ENCODE measurements at regions not wholly inside any gene's neighbourhood (a gene's known extent, or its start where the extent isn't known, plus 50 kb on each side); places are given as distances from the start of the nearest gene placed in this dataset.

GRCh38 chr10:4109469-4109868 is 324.5 kb upstream of the KLF6 start:
- H4K20me1 ChIP-seq (ENCODE audit: control insufficient read depth, insufficient read depth, insufficient read length): no peaks in the 10 kb centered on the region
- H3K36me3 Mint-ChIP-seq (ENCODE audit: insufficient read depth in 1 of 3, low read depth in 3 of 3): peaks cover 3 to 12% (median 5%) of the 10 kb centered on the region in 3 experiments; a peak in 4 of 7 replicates
- H3K9me3 ChIP-seq (ENCODE audit: control insufficient read depth, low read depth, low read length): peaks cover 4% of the 10 kb centered on the region
- DNase-seq: no peak
- H3K4me2 ChIP-seq (ENCODE audit: insufficient read depth, insufficient read length, low read length): no peak overlapping the region
- no peak overlapping the region for H3K4ac ChIP-seq (ENCODE audit: low read depth, low read length)
- H3K79me2 ChIP-seq (ENCODE audit: insufficient read depth, low read length): no peaks in the 10 kb centered on the region
- H2AK5ac ChIP-seq (ENCODE audit: insufficient read length, low read length): no peak overlapping the region
- H3K14ac ChIP-seq (ENCODE audit: insufficient read depth, low read length): no peak overlapping the region
- H2BK120ac ChIP-seq (ENCODE audit: low read depth, low read length, poor library complexity, severe bottlenecking): no peak overlapping the region
- H4K8ac ChIP-seq (replicated peaks; ENCODE audit: insufficient read length, low read depth, low read length): no peak overlapping the region
- H3K27me3 ChIP-seq (ENCODE audit: insufficient read depth, low read length): no peaks in the 10 kb centered on the region
- WGBS (ENCODE audit: extremely low coverage, insufficient read length, low lambda C conversion rate): no CpG with 5 or more reads among the region's 3 CpGs
- no peak for TF ChIP-seq CTCF (conservative IDR thresholded peaks at IDR 0.05)
- no peak overlapping the region for H3K27ac ChIP-seq (ENCODE audit: insufficient read length, low read depth, low read length)
- H2BK5ac ChIP-seq (ENCODE audit: insufficient read length, low read length): no peak overlapping the region
- no peak overlapping the region for H3T11ph ChIP-seq (ENCODE audit: low read length)
- H3K79me1 ChIP-seq (ENCODE audit: insufficient read depth, low read depth, low read length, poor library complexity, severe bottlenecking): no peaks in the 10 kb centered on the region
- no peak overlapping the region for H3K9ac ChIP-seq (ENCODE audit: extremely low read depth, insufficient read length, low read length)
- H3K27me3 Mint-ChIP-seq (ENCODE audit: low read depth): no peaks in the 10 kb centered on the region; the same call in 1 of the 2 replicates
- H3K23ac ChIP-seq (ENCODE audit: insufficient read length, low read depth, low read length): no peak overlapping the region
- no peak overlapping the region for H2BK15ac ChIP-seq (ENCODE audit: low read depth, low read length)
- H4K5ac ChIP-seq (ENCODE audit: insufficient read length, low read depth, low read length): no peak overlapping the region
- no peak overlapping the region for H2BK20ac ChIP-seq (ENCODE audit: low read depth, low read length, poor library complexity, severe bottlenecking)
- H3K9me3 Mint-ChIP-seq: peaks cover 9 to 12% of the 10 kb centered on the region in 2 experiments; a peak in 4 of 5 replicates
- no peak overlapping the region for H3K27ac Mint-ChIP-seq
- no peak overlapping the region for H4K91ac ChIP-seq (ENCODE audit: insufficient read length, low read depth, low read length)
- H2BK12ac ChIP-seq (ENCODE audit: insufficient read length, low read depth, low read length): no peak overlapping the region
- no peak overlapping the region for H3K18ac ChIP-seq (ENCODE audit: insufficient read length, low read depth, low read length)
- no peak overlapping the region for H3K4me3 Mint-ChIP-seq
- peaks cover 5 to 8% of the 10 kb centered on the region in 2 experiments for H3K4me1 Mint-ChIP-seq
- H2AFZ ChIP-seq (ENCODE audit: low read length): no peak overlapping the region
- no peaks in the 10 kb centered on the region; the same call in 1 of the 2 replicates for H3K4me1 ChIP-seq (ENCODE audit: insufficient read depth, low read length)
- no peaks in the 10 kb centered on the region for H3K23me2 ChIP-seq (ENCODE audit: insufficient read length, low read depth, low read length, poor library complexity, severe bottlenecking)
- H3K56ac ChIP-seq (ENCODE audit: insufficient read length, low read depth, low read length): no peak overlapping the region
